Esophagus muscularis mucosa (tissue), 4 donors: ENCODE measurements at regions not wholly inside any gene's neighbourhood (a gene's known extent, or its start where the extent isn't known, plus 50 kb on each side); places are given as distances from the start of the nearest gene placed in this dataset.

Experiments used
- EP300 ChIP-seq: sonication (generic); formaldehyde crosslinking; IDR thresholded peaks from one replicate; pipeline ENCODE4 v1.6.1; 2017; ENCODE audit warnings: antibody characterized with exemption
- POLR2A ChIP-seq: fragments of 450-650 bp; IDR thresholded peaks from one replicate; pipeline ENCODE4 v1.6.1; 2017; ENCODE audit warnings: antibody characterized with exemption, moderate library complexity, mild to moderate bottlenecking, low read depth
- TF ChIP-seq, protein P1 (sequence below), 3 experiments: fragments of 200-600 bp in 2 of 3; fragments of 450-650 bp in 1 of 3; sonication (generic) in 2 of 3; IDR thresholded peaks; one replicate each; pipeline ENCODE4 v1.5.1; 2017 to 2019; ENCODE audit warnings: antibody characterized with exemption in 3 of 3, mild to moderate bottlenecking in 2 of 3, moderate library complexity in 1 of 3

GRCh38 chr4:17322514-17322913 lies 189.4 kb downstream of the QDPR start:
- TF ChIP-seq, protein P1, sequence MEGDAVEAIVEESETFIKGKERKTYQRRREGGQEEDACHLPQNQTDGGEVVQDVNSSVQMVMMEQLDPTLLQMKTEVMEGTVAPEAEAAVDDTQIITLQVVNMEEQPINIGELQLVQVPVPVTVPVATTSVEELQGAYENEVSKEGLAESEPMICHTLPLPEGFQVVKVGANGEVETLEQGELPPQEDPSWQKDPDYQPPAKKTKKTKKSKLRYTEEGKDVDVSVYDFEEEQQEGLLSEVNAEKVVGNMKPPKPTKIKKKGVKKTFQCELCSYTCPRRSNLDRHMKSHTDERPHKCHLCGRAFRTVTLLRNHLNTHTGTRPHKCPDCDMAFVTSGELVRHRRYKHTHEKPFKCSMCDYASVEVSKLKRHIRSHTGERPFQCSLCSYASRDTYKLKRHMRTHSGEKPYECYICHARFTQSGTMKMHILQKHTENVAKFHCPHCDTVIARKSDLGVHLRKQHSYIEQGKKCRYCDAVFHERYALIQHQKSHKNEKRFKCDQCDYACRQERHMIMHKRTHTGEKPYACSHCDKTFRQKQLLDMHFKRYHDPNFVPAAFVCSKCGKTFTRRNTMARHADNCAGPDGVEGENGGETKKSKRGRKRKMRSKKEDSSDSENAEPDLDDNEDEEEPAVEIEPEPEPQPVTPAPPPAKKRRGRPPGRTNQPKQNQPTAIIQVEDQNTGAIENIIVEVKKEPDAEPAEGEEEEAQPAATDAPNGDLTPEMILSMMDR (IDR thresholded peaks at IDR 0.05), result no peak
- TF ChIP-seq EP300 (no peak), POLR2A (no peak)
